Adipocyte (in vitro differentiated cells): ENCODE measurements at regions not wholly inside any gene's neighbourhood (a gene's known extent, or its start where the extent isn't known, plus 50 kb on each side); places are given as distances from the start of the nearest gene placed in this dataset.
A peak's percentile ranks its signal among the peaks of the same experiment; 100 is the strongest.

Experiments
- DNase-seq: peaks from one replicate; pipeline ENCODE4 v3.0.0-alpha.2; 2015; ENCODE audit warnings: low read depth
- H3K27me3 ChIP-seq: replicated peaks from 2 replicates; pipeline ENCODE4 v1.7.0; 2013; ENCODE audit warnings: mild to moderate bottlenecking, low read length, moderate library complexity; ENCODE audit not compliant: control insufficient read depth, insufficient read depth
- H3K36me3 ChIP-seq: 2 replicates; pipeline ENCODE4 v1.7.0; 2013; ENCODE audit warnings: low read length, mild to moderate bottlenecking, moderate library complexity; ENCODE audit not compliant: control insufficient read depth, insufficient read depth, severe bottlenecking
- H3K4me1 ChIP-seq: 2 replicates; pipeline ENCODE4 v1.7.0; 2013; ENCODE audit warnings: mild to moderate bottlenecking, low read length, moderate library complexity; ENCODE audit not compliant: control insufficient read depth, insufficient read depth
- H3K4me3 ChIP-seq: 2 replicates; pipeline ENCODE4 v1.7.0; 2013; ENCODE audit warnings: mild to moderate bottlenecking, low read length, moderate library complexity
- H3K9ac ChIP-seq: 2 replicates; pipeline ENCODE4 v1.7.0; 2013; ENCODE audit warnings: mild to moderate bottlenecking, low read length, moderate library complexity
- H3K9me3 ChIP-seq: 2 replicates; pipeline ENCODE4 v1.7.0; 2013; ENCODE audit warnings: mild to moderate bottlenecking, low read length, moderate library complexity; ENCODE audit not compliant: control insufficient read depth

GRCh38 chr13:40215747-40216146, 450.7 kb downstream of the FOXO1 start:
- H3K27me3 ChIP-seq, result peaks cover 4% of the 10 kb centered on the region
- DNase-seq, result no peak
- H3K36me3 ChIP-seq, result no peaks in the 10 kb centered on the region
- no peak overlapping the region for H3K9ac ChIP-seq
- H3K4me3 ChIP-seq, result no peak overlapping the region
- H3K9me3 ChIP-seq, result peaks cover 8% of the 10 kb centered on the region
- H3K4me1 ChIP-seq, result peaks cover 8% of the 10 kb centered on the region

- Histone ChIP-seq H3K4me3 (no peak overlapping the region), H3K4me1 (peaks cover 27% of the 10 kb centered on the region), H3K9ac (no peak overlapping the region), H3K27me3 (peaks cover 3% of the 10 kb centered on the region), H3K36me3 (no peaks in the 10 kb centered on the region), H3K9me3 (peaks cover 8% of the 10 kb centered on the region)
- DNase-seq, result no peak
Measured at GRCh38 chr13:40217675-40218074, 448.8 kb downstream of the FOXO1 start.

- H3K4me3 ChIP-seq, result no peak overlapping the region
- H3K4me1 ChIP-seq, result peaks cover 33% of the 10 kb centered on the region
- DNase-seq, result peak; percentile 2
Measured at GRCh38 chr13:40220299-40220935, 446.0 kb downstream of the FOXO1 start.

GRCh38 chr13:40221131-40221459, 445.3 kb downstream of the FOXO1 start:
- H3K9me3 ChIP-seq, result peaks cover 5% of the 10 kb centered on the region
- no peak for DNase-seq
- H3K4me1 ChIP-seq, result peaks cover 33% of the 10 kb centered on the region
- H3K27me3 ChIP-seq, result no peaks in the 10 kb centered on the region
- H3K9ac ChIP-seq, result peak overlapping the region; percentile 78
- H3K4me3 ChIP-seq, result peak overlapping the region; percentile 36
- no peaks in the 10 kb centered on the region for H3K36me3 ChIP-seq

More at GRCh38 chr13:40220299-40220935, 446.0 kb downstream of the FOXO1 start:
- no peaks in the 10 kb centered on the region for H3K36me3 ChIP-seq
- peak overlapping the region; percentile 78 for H3K9ac ChIP-seq
- peaks cover 8% of the 10 kb centered on the region for H3K9me3 ChIP-seq
- H3K27me3 ChIP-seq, result no peaks in the 10 kb centered on the region

GRCh38 chr13:40221460-40222201, 444.8 kb downstream of the FOXO1 start:
- peaks cover 33% of the 10 kb centered on the region for H3K4me1 ChIP-seq
- H3K9me3 ChIP-seq, result peaks cover 4% of the 10 kb centered on the region
- peak; percentile 17 for DNase-seq
- H3K27me3 ChIP-seq, result no peaks in the 10 kb centered on the region
- H3K36me3 ChIP-seq, result no peaks in the 10 kb centered on the region
- peak overlapping the region; percentile 36 for H3K4me3 ChIP-seq
- peak overlapping the region; percentile 78 for H3K9ac ChIP-seq

GRCh38 chr13:40223585-40223984, 442.9 kb downstream of the FOXO1 start:
- Histone ChIP-seq H3K4me3 (no peak overlapping the region), H3K9ac (no peak overlapping the region), H3K4me1 (peaks cover 39% of the 10 kb centered on the region), H3K27me3 (no peaks in the 10 kb centered on the region), H3K9me3 (no peaks in the 10 kb centered on the region), H3K36me3 (no peaks in the 10 kb centered on the region)
- no peak for DNase-seq

- peaks cover 42% of the 10 kb centered on the region for H3K4me1 ChIP-seq
- H3K27me3 ChIP-seq, result no peaks in the 10 kb centered on the region
- no peaks in the 10 kb centered on the region for H3K36me3 ChIP-seq
- DNase-seq, result no peak
- H3K4me3 ChIP-seq, result no peak overlapping the region
- no peak overlapping the region for H3K9ac ChIP-seq
- H3K9me3 ChIP-seq, result no peaks in the 10 kb centered on the region
Measured at GRCh38 chr13:40228496-40228895, 437.9 kb downstream of the FOXO1 start.

- DNase-seq, result no peak
- H3K27me3 ChIP-seq, result no peaks in the 10 kb centered on the region
- no peaks in the 10 kb centered on the region for H3K36me3 ChIP-seq
- no peak overlapping the region for H3K9ac ChIP-seq
- H3K4me3 ChIP-seq, result no peak overlapping the region
- H3K4me1 ChIP-seq, result peaks cover 47% of the 10 kb centered on the region
- no peaks in the 10 kb centered on the region for H3K9me3 ChIP-seq
Measured at GRCh38 chr13:40228990-40229389, 437.5 kb downstream of the FOXO1 start.

- DNase-seq, result no peak
- Histone ChIP-seq H3K9me3 (no peaks in the 10 kb centered on the region), H3K4me3 (no peak overlapping the region), H3K27me3 (no peaks in the 10 kb centered on the region), H3K9ac (peak overlapping the region; percentile 48), H3K36me3 (no peaks in the 10 kb centered on the region), H3K4me1 (peaks cover 62% of the 10 kb centered on the region)
Measured at GRCh38 chr13:40230833-40231266, 435.6 kb downstream of the FOXO1 start.

- H3K4me1 ChIP-seq, result peaks cover 65% of the 10 kb centered on the region
- no peaks in the 10 kb centered on the region for H3K9me3 ChIP-seq
- H3K9ac ChIP-seq, result peak overlapping the region; percentile 48
- DNase-seq, result no peak
- H3K4me3 ChIP-seq, result no peak overlapping the region
- H3K36me3 ChIP-seq, result no peaks in the 10 kb centered on the region
- no peaks in the 10 kb centered on the region for H3K27me3 ChIP-seq
Measured at GRCh38 chr13:40231311-40231710, 435.1 kb downstream of the FOXO1 start.

- Histone ChIP-seq H3K36me3 (no peaks in the 10 kb centered on the region), H3K4me3 (no peak overlapping the region), H3K9me3 (no peaks in the 10 kb centered on the region), H3K27me3 (no peaks in the 10 kb centered on the region), H3K9ac (peak overlapping the region; percentile 48), H3K4me1 (peaks cover 70% of the 10 kb centered on the region)
- DNase-seq, result no peak
Measured at GRCh38 chr13:40231751-40232150, 434.7 kb downstream of the FOXO1 start.
